H1 (cell line): ENCODE measurements at regions not wholly inside any gene's neighbourhood (a gene's known extent, or its start where the extent isn't known, plus 50 kb on each side); places are given as distances from the start of the nearest gene placed in this dataset.

Experiments used
- CTCF ChIA-PET: fragments of 300-600 bp; sonication (Branson Sonifier 250); formaldehyde crosslinking; loops from one replicate; lab custom pipeline; 2021; ENCODE audit not compliant: partially characterized antibody; lab: Charles Lee
- POLR2A ChIA-PET: fragments of 300-600 bp; sonication (Branson Sonifier 250); formaldehyde crosslinking; loops from one replicate; lab custom pipeline; 2021; ENCODE audit warnings: inconsistent platforms; ENCODE audit not compliant: partially characterized antibody; lab: Charles Lee
- DNase-seq, 2 experiments: peaks; one replicate each; pipeline versions ENCODE4 v3.0.0 to v3.0.0-alpha.2; 2010 to 2022; ENCODE audit warnings: low spot score in 2 of 2, low read depth in 1 of 2, mixed read lengths in 1 of 2
- FAIRE-seq: peaks from 2 replicates; lab custom pipeline; 2011; peaks lifted over from hg19 to GRCh38; lab: Jason Lieb, UNC
- H2AFZ ChIP-seq: 2 replicates; pipeline ENCODE4 v1.8.1; 2012; ENCODE audit warnings: low read length, inconsistent platforms
- H2AK5ac ChIP-seq: 2 replicates; pipeline ENCODE4 v1.6.1; 2013; ENCODE audit warnings: low read depth, low read length
- H2BK120ac ChIP-seq: replicated peaks from 2 replicates; pipeline ENCODE3; 2013; ENCODE audit warnings: low read depth, low read length, inconsistent platforms
- H2BK12ac ChIP-seq: 2 replicates; pipeline ENCODE4 v1.6.1; 2013; ENCODE audit warnings: low read depth, low read length
- H2BK15ac ChIP-seq: 2 replicates; pipeline ENCODE4 v1.6.1; 2013; ENCODE audit warnings: low read length
- H2BK20ac ChIP-seq: 2 replicates; pipeline ENCODE4 v1.6.1; 2013; ENCODE audit warnings: low read length
- H2BK5ac ChIP-seq: 2 replicates; pipeline ENCODE4 v1.6.1; 2013; ENCODE audit warnings: low read depth, low read length
- H3K14ac ChIP-seq: 2 replicates; pipeline ENCODE4 v1.6.1; 2013; ENCODE audit warnings: inconsistent platforms; ENCODE audit not compliant: insufficient read length
- H3K18ac ChIP-seq: 2 replicates; pipeline ENCODE4 v1.6.1; 2013; ENCODE audit warnings: low read length; ENCODE audit errors: extremely low read depth
- H3K23ac ChIP-seq: 2 replicates; pipeline ENCODE4 v1.6.1; 2013; ENCODE audit warnings: inconsistent platforms; ENCODE audit not compliant: insufficient read length
- H3K23me2 ChIP-seq: 2 replicates; pipeline ENCODE4 v1.6.1; 2013; ENCODE audit warnings: low read depth, low read length
- H3K27ac ChIP-seq: 2 replicates; pipeline ENCODE4 v1.6.1; 2011; ENCODE audit warnings: low read depth, low read length, inconsistent platforms
- H3K27me3 ChIP-seq, 4 experiments: replicated peaks in 1 of 4; 1 replicate in 1 of 4; 2 replicates in 3 of 4; pipeline versions ENCODE4 v1.6.1 to v1.8.1; 2011 to 2013; ENCODE audit warnings: low read length in 3 of 4, mild to moderate bottlenecking in 3 of 4, inconsistent platforms in 2 of 4, mixed read lengths in 2 of 4, moderate library complexity in 1 of 4; ENCODE audit not compliant: control insufficient read depth in 3 of 4, insufficient read depth in 3 of 4; ENCODE audit errors: extremely low read depth in 1 of 4
- H3K36me3 ChIP-seq, 4 experiments: 2 replicates each; pipeline versions ENCODE4 v1.6.1 to v1.8.1; 2011 to 2013; ENCODE audit warnings: mild to moderate bottlenecking in 4 of 4, low read length in 3 of 4, moderate library complexity in 2 of 4, control low read depth in 1 of 4, inconsistent platforms in 1 of 4; ENCODE audit not compliant: insufficient read depth in 4 of 4, control insufficient read depth in 2 of 4
- H3K4ac ChIP-seq: replicated peaks from 2 replicates; pipeline ENCODE3; 2013; ENCODE audit warnings: low read length, low read depth, mixed read lengths, inconsistent platforms; ENCODE audit not compliant: insufficient read length
- H3K4me1 ChIP-seq, 4 experiments: replicated peaks in 1 of 4; 1 replicate in 1 of 4; 2 replicates in 3 of 4; pipeline versions ENCODE4 v1.6.1 to v1.8.1; 2011 to 2013; ENCODE audit warnings: low read length in 3 of 4, inconsistent platforms in 2 of 4, mixed read lengths in 1 of 4; ENCODE audit not compliant: insufficient read depth in 4 of 4, control insufficient read depth in 3 of 4
- H3K4me2 ChIP-seq, 2 experiments: 2 replicates each; pipeline versions ENCODE4 v1.6.1 to v1.8.1; 2011 to 2013; ENCODE audit warnings: low read depth in 2 of 2, low read length in 2 of 2, control low read depth in 1 of 2, inconsistent platforms in 1 of 2, mild to moderate bottlenecking in 1 of 2; ENCODE audit not compliant: insufficient read depth in 1 of 2
- H3K4me3 ChIP-seq, 4 experiments: fragments of 200-600, 300-600 bp in 1 of 4; sonication (generic), shearing (Covaris generic), sonication (Bioruptor Twin) in 1 of 4; 2 replicates each; pipeline versions ENCODE4 v1.5.1 to v1.8.1; 2011 to 2016; ENCODE audit warnings: low read length in 4 of 4, low read depth in 3 of 4, control low read depth in 2 of 4, inconsistent platforms in 2 of 4, mild to moderate bottlenecking in 2 of 4, mixed read lengths in 1 of 4, moderate library complexity in 1 of 4; ENCODE audit not compliant: insufficient read depth in 2 of 4; ENCODE audit errors: extremely low read depth in 1 of 4
- H3K56ac ChIP-seq: replicated peaks from 2 replicates; pipeline ENCODE3; 2013; ENCODE audit warnings: low read depth, mild to moderate bottlenecking, mixed read lengths, low read length, inconsistent platforms; ENCODE audit not compliant: insufficient read length
- H3K79me1 ChIP-seq: 2 replicates; pipeline ENCODE4 v1.6.1; 2013; ENCODE audit warnings: low read depth, low read length, control low read depth
- H3K79me2 ChIP-seq, 2 experiments: 2 replicates each; pipeline versions ENCODE4 v1.6.1 to v1.8.1; 2012 to 2013; ENCODE audit warnings: low read length in 2 of 2, mild to moderate bottlenecking in 2 of 2, inconsistent platforms in 1 of 2; ENCODE audit not compliant: insufficient read depth in 2 of 2, control insufficient read depth in 1 of 2
- H3K9ac ChIP-seq, 4 experiments: replicated peaks in 1 of 4; 1 replicate in 1 of 4; 2 replicates in 3 of 4; pipeline versions ENCODE4 v1.6.1 to v1.8.1; 2011 to 2013; ENCODE audit warnings: low read depth in 3 of 4, low read length in 3 of 4, control low read depth in 2 of 4, mild to moderate bottlenecking in 2 of 4, moderate library complexity in 2 of 4, inconsistent platforms in 1 of 4; ENCODE audit errors: extremely low read depth in 1 of 4
- H3K9me3 ChIP-seq, 2 experiments: 2 replicates each; pipeline versions ENCODE4 v1.6.1 to v1.8.1; 2012 to 2013; ENCODE audit warnings: mild to moderate bottlenecking in 2 of 2, moderate library complexity in 2 of 2, control low read depth in 1 of 2, inconsistent platforms in 1 of 2, low read depth in 1 of 2, low read length in 1 of 2, mixed read lengths in 1 of 2; ENCODE audit not compliant: insufficient read depth in 2 of 2
- H4K20me1 ChIP-seq, 2 experiments: replicated peaks in 1 of 2; 2 replicates each; pipeline versions ENCODE3 to v1.8.1; 2011 to 2013; ENCODE audit warnings: inconsistent platforms in 2 of 2, low read length in 2 of 2, mild to moderate bottlenecking in 1 of 2; ENCODE audit not compliant: insufficient read depth in 2 of 2, control insufficient read depth in 1 of 2
- H4K5ac ChIP-seq: 2 replicates; pipeline ENCODE4 v1.6.1; 2013; ENCODE audit warnings: low read length, low read depth, mixed read lengths, inconsistent platforms; ENCODE audit not compliant: insufficient read length
- H4K8ac ChIP-seq: 2 replicates; pipeline ENCODE4 v1.8.0; 2013; ENCODE audit warnings: mild to moderate bottlenecking, moderate library complexity, low read length, inconsistent platforms; ENCODE audit not compliant: insufficient read depth; ENCODE audit errors: extremely low read depth
- H4K91ac ChIP-seq: replicated peaks from 2 replicates; pipeline ENCODE3; 2013; ENCODE audit warnings: low read length, mixed read lengths, inconsistent platforms; ENCODE audit not compliant: insufficient read length
- PHF8 ChIP-seq: fragments of 200-600 bp; sonication (generic); conservative IDR thresholded peaks from 2 replicates; pipeline ENCODE4 v1.7.1; 2012; ENCODE audit warnings: low read depth, mild to moderate bottlenecking, inconsistent platforms, low read length, moderate library complexity
- POLR2A ChIP-seq, 2 experiments: IDR thresholded peaks; 1 replicate in 1 of 2; 2 replicates in 1 of 2; pipeline ENCODE4 v1.6.1; 2011; ENCODE audit warnings: low read depth in 2 of 2, low read length in 2 of 2, mild to moderate bottlenecking in 2 of 2; ENCODE audit errors: control extremely low read depth in 1 of 2
- RXRA ChIP-seq: IDR thresholded peaks from 2 replicates; pipeline ENCODE4 v1.6.1; 2011; ENCODE audit warnings: low read depth, mild to moderate bottlenecking, low read length, moderate library complexity; ENCODE audit not compliant: insufficient read depth
- SRF ChIP-seq: IDR thresholded peaks from 2 replicates; pipeline ENCODE4 v1.6.1; 2011; ENCODE audit warnings: mild to moderate bottlenecking, low read depth, low read length, moderate library complexity
- TAF7 ChIP-seq: optimal IDR thresholded peaks from 2 replicates; pipeline ENCODE3; 2011; ENCODE audit warnings: low read depth, mild to moderate bottlenecking, inconsistent platforms, low read length, moderate library complexity, borderline replicate concordance
- TCF12 ChIP-seq: IDR thresholded peaks from 2 replicates; pipeline ENCODE4 v1.6.1; 2011; ENCODE audit warnings: low read depth, mild to moderate bottlenecking, low read length
- ZNF274 ChIP-seq: IDR thresholded peaks from 2 replicates; pipeline ENCODE4 v1.7.0; 2012; ENCODE audit warnings: low read length, borderline replicate concordance; ENCODE audit errors: extremely low read depth
- WGBS, 2 experiments: shearing (Covaris generic) in 1 of 2; methylation state at CpG; one replicate each; pipeline versions ENCODE4 v1.1.6 to v1.1.7; 2013 to 2015; ENCODE audit warnings: low lambda C conversion rate in 2 of 2, mixed read lengths in 2 of 2, inconsistent platforms in 1 of 2, low coverage in 1 of 2, missing lambda C conversion rate in 1 of 2; ENCODE audit not compliant: insufficient replicate concordance in 2 of 2, insufficient coverage in 1 of 2, insufficient read length in 1 of 2; ENCODE audit errors: extremely low coverage in 1 of 2, missing lambda C conversion rate in 1 of 2; 5-methylcytosine and 5-hydroxymethylcytosine counted together

- Histone ChIP-seq H3K4me1 (no peaks in the 10 kb centered on the region), H3K4ac (no peak overlapping the region), H3K36me3 (no peaks in the 10 kb centered on the region), H3K23ac (no peak overlapping the region), H4K20me1 (no peaks in the 10 kb centered on the region), H4K5ac (no peak overlapping the region), H3K4me3 (no peak overlapping the region), H2BK20ac (no peak overlapping the region), H4K8ac (no peak overlapping the region), H3K56ac (no peak overlapping the region), H2BK5ac (no peak overlapping the region), H3K14ac (no peak overlapping the region), H3K9me3 (0 out of 4 replicates have a peak, but pooled peaks cover 2% of the 10 kb centered on the region in 2 experiments), H3K79me2 (no peaks in the 10 kb centered on the region), H2BK15ac (no peak overlapping the region), H3K4me2 (no peak overlapping the region), H2AFZ (no peak overlapping the region), H3K27ac (no peak overlapping the region), H2AK5ac (no peak overlapping the region), H2BK120ac (no peak overlapping the region), H4K91ac (no peak overlapping the region), H3K23me2 (no peaks in the 10 kb centered on the region), H3K79me1 (no peaks in the 10 kb centered on the region), H2BK12ac (no peak overlapping the region), H3K18ac (no peak overlapping the region), H3K9ac (no peak overlapping the region), H3K27me3 (no peaks in the 10 kb centered on the region)
- no peak for FAIRE-seq
- DNase-seq, result no peak
- TF ChIP-seq TAF7, result no peak
- no peak for TF ChIP-seq TCF12
- no peak for TF ChIP-seq SRF
- TF ChIP-seq PHF8, result no peak
- TF ChIP-seq ZNF274, result no peak
- TF ChIP-seq POLR2A (IDR thresholded peaks at IDR 0.05; ENCODE audit: control extremely low read depth in 1 of 2, low read depth in 2 of 2, low read length in 2 of 2), result no peak
- no peak for TF ChIP-seq RXRA
- CTCF ChIA-PET, result no interaction called here
- 93% methylated on average over 1 of the region's 1 CpG; no CpG with 5 or more reads in 1 of the 2 experiments for WGBS, 2 experiments
- POLR2A ChIA-PET, result no interaction called here
Measured at GRCh38 chr1:208393826-208394225, 149.6 kb upstream of the PLXNA2 start.
